ENCODE measurements at regions not wholly inside any gene's neighbourhood (a gene's known extent, or its start where the extent isn't known, plus 50 kb on each side); places are given as distances from the start of the nearest gene placed in this dataset.

DNA sequence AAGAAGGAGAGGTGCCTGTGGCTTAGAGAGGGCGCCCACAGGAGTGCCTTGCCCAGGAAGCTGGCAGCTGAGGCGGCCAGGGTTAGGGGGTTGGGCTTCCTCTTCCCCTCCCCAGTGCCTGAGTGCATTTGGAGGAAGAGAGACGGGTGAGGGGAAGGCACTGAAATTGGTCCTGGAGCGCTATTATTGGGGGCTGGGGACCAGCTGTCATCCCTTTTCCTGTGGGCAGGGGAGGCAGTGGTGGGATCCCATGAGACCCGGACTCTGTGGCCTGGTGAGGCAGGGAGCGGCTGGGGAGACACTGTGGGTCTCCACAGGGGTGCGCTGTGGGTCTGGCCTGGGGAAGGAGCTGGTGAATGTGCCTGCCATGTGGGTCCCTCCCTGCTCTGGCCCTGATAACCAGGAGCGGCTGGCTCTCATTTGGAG is 259.7 kb downstream of the SEC14L1 start (continued):
- TF ChIP-seq, protein P1, sequence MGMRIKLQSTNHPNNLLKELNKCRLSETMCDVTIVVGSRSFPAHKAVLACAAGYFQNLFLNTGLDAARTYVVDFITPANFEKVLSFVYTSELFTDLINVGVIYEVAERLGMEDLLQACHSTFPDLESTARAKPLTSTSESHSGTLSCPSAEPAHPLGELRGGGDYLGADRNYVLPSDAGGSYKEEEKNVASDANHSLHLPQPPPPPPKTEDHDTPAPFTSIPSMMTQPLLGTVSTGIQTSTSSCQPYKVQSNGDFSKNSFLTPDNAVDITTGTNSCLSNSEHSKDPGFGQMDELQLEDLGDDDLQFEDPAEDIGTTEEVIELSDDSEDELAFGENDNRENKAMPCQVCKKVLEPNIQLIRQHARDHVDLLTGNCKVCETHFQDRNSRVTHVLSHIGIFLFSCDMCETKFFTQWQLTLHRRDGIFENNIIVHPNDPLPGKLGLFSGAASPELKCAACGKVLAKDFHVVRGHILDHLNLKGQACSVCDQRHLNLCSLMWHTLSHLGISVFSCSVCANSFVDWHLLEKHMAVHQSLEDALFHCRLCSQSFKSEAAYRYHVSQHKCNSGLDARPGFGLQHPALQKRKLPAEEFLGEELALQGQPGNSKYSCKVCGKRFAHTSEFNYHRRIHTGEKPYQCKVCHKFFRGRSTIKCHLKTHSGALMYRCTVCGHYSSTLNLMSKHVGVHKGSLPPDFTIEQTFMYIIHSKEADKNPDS (CRISPR knock-in tag; IDR thresholded peaks at IDR 0.05), result no peak
- TF ChIP-seq, protein P2, sequence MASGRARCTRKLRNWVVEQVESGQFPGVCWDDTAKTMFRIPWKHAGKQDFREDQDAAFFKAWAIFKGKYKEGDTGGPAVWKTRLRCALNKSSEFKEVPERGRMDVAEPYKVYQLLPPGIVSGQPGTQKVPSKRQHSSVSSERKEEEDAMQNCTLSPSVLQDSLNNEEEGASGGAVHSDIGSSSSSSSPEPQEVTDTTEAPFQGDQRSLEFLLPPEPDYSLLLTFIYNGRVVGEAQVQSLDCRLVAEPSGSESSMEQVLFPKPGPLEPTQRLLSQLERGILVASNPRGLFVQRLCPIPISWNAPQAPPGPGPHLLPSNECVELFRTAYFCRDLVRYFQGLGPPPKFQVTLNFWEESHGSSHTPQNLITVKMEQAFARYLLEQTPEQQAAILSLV (CRISPR knock-in tag; IDR thresholded peaks at IDR 0.05; ENCODE audit: borderline replicate concordance), result no peak
- TF ChIP-seq TAF15 (IDR thresholded peaks at IDR 0.05; ENCODE audit: low read depth, low read length, poor library complexity, severe bottlenecking) (peak; percentile 45), ZNF12 (CRISPR knock-in tag; IDR thresholded peaks at IDR 0.05) (no peak), HNRNPL (IDR thresholded peaks at IDR 0.05; ENCODE audit: low read depth, low read length) (peak; percentile 65; the same call in 1 of the 2 replicates), ZNF317 (CRISPR knock-in tag; IDR thresholded peaks at IDR 0.05) (no peak), SALL1 (CRISPR knock-in tag; IDR thresholded peaks at IDR 0.05) (0 out of 2 replicates have a peak, but pooled peaks have one; percentile 24), RAD21 (CRISPR knock-in tag; IDR thresholded peaks at IDR 0.05) (peak; percentile 70), EED (CRISPR knock-in tag; IDR thresholded peaks at IDR 0.05) (0 out of 2 replicates have a peak, but pooled peaks have one; percentile 7), NFYB (CRISPR knock-in tag; IDR thresholded peaks at IDR 0.05) (no peak), POLR2A (IDR thresholded peaks at IDR 0.05; ENCODE audit: insufficient read depth in 1 of 2, low read depth in 2 of 2, low read length in 2 of 2) (no peak), ZNF772 (CRISPR knock-in tag; IDR thresholded peaks at IDR 0.05) (0 out of 2 replicates have a peak, but pooled peaks have one; percentile 10)
- TF ChIP-seq, protein P3, sequence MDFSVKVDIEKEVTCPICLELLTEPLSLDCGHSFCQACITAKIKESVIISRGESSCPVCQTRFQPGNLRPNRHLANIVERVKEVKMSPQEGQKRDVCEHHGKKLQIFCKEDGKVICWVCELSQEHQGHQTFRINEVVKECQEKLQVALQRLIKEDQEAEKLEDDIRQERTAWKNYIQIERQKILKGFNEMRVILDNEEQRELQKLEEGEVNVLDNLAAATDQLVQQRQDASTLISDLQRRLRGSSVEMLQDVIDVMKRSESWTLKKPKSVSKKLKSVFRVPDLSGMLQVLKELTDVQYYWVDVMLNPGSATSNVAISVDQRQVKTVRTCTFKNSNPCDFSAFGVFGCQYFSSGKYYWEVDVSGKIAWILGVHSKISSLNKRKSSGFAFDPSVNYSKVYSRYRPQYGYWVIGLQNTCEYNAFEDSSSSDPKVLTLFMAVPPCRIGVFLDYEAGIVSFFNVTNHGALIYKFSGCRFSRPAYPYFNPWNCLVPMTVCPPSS (IDR thresholded peaks at IDR 0.05), result no peak

Measured in HepG2 (cell line).